GM20000 (cell line): ENCODE measurements at regions not wholly inside any gene's neighbourhood (a gene's known extent, or its start where the extent isn't known, plus 50 kb on each side); places are given as distances from the start of the nearest gene placed in this dataset.

ENCODE experiments used
- DNase-seq: peaks from one replicate; pipeline ENCODE4 v3.0.0; 2012; ENCODE audit warnings: low spot score
- TF ChIP-seq, protein P1 (sequence below): IDR thresholded peaks from 2 replicates; pipeline ENCODE4 v1.5.1; 2012; ENCODE audit warnings: mild to moderate bottlenecking, control low read depth; ENCODE audit errors: extremely low read depth, missing control alignments

DNA sequence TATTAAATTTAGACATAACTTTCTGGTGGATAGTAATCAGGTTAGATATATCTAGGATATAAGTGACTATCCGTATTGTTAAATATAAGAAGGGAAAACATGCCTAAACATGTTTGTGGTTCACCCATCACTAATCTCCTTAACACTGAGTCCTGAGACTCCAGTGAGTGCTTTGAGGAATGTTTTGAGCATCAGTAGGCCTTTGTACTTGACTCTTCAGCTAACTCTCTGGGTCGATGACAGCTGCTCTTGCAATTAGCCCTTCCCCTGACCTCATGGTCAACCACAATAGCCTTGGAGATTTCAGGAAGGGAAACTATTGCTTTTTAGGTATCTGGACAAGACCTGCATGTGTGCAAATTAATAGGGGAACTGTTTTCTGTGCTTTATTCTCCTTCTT is 716.8 kb downstream of the EPHA4 start:
- TF ChIP-seq, protein P1, sequence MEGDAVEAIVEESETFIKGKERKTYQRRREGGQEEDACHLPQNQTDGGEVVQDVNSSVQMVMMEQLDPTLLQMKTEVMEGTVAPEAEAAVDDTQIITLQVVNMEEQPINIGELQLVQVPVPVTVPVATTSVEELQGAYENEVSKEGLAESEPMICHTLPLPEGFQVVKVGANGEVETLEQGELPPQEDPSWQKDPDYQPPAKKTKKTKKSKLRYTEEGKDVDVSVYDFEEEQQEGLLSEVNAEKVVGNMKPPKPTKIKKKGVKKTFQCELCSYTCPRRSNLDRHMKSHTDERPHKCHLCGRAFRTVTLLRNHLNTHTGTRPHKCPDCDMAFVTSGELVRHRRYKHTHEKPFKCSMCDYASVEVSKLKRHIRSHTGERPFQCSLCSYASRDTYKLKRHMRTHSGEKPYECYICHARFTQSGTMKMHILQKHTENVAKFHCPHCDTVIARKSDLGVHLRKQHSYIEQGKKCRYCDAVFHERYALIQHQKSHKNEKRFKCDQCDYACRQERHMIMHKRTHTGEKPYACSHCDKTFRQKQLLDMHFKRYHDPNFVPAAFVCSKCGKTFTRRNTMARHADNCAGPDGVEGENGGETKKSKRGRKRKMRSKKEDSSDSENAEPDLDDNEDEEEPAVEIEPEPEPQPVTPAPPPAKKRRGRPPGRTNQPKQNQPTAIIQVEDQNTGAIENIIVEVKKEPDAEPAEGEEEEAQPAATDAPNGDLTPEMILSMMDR, result no peak
- no peak for DNase-seq

DNA sequence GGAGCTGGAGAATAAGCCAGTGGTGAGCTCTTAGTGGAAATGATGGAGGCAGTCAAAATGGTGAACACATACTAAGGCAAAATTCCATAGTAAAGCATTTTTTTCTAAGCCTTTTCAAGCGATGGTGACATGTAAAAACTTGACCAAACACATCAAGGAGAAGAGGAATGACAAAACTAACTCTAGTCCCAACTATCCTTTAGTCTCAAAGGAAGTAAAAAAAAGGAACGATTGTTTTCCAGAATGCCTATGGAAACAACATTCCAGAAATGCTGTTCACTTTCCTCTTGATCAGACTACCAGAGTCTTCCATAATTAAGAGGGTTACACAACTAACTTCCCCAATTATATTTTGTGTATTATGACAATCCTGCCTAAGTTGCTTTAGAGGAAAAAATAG is 715.6 kb downstream of the EPHA4 start:
- TF ChIP-seq, protein P1, result no peak
- DNase-seq, result no peak

DNA sequence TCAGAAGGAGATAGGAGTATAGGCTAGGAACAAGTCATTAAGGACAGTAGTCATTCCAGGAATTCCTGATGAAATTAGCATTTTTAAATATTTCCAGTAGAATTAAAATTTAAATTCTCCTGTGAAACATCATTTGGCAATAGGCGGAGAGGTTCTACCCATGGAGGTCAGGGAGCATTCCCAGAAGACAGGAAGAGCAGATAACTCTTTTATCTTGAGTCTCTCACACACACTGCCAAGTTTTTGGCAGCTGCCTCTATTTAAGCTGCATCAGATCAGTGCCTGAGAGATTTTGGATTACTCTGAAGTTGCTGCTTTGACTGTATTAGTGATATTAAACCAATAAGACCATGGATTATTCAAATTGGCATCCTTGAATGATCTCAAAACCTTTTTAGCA is 714.7 kb downstream of the EPHA4 start:
- TF ChIP-seq, protein P1, result no peak
- DNase-seq, result no peak

DNA sequence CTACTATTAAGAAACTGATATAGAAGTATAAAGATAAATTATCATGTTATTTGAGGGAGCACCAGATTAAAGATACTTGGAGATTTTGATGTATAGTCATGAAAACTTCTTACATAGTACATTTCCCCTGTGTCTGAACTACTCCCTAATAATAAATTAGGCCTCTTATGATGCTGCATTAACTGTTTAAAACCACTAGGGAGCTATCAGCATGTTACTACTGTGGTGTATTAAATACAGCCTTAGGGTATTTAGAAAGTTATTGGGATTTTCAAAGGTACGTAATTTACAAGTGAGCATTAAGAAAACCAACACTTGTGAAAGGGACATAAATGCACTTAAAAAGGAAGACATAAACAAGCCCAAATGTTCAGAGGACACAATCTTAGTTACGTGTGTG is 714.0 kb downstream of the EPHA4 start:
- TF ChIP-seq, protein P1, result no peak
- no peak for DNase-seq

DNA sequence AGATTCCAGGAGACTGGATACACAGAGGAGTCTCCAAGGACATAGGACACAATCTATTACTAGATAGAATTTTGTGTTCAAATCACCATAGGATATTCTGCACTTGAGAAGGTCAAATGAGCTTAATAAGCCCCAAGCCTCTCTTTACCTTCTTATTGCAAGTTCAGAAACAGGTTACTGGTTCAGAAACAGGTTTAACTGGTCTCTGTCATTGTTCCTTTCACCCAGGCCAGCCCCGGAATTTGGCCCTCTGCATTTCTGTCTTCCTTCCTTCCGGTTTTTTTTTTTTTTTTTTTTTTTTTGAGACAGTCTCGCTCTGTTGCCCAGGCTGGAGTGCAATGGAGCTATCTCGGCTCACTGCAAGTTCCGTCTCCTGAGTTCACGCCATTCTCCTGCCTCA is 700.2 kb downstream of the EPHA4 start:
- TF ChIP-seq, protein P1, result no peak
- DNase-seq, result no peak

DNA sequence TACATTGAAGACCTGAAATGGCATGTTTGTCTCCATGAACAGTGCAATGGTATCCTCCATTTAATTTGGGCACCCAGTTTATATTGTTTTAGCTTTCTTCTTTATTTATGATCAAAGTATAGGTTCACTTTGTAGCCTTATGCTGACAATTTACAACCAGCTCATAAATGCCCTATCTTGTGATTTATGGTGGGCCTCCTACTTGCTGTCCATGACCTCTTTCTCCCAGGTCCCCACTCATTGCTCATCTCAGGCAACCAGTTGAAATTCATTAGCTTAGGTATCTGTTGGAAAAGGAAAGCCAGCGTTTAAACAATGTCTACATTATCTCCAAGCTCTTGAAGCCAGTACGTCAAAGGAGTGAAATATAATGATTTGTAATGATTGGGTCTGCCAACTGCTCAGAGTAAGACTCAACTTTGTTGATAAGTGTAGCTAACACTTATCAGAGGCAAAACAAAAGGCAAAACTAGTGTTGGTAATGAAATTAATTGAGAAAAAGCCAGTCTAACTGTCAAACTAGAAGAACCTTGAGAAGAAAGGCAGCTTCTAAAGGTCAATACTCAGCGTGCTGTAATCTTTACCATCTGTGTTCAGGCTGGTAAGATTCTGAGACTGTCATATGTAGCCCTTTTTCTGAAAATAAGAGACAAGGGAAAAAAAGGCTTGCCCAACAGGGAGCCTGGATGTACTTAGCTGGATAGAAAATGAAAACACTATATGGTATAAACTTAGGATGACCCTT is 695.9 kb downstream of the EPHA4 start:
- no peak for DNase-seq

DNA sequence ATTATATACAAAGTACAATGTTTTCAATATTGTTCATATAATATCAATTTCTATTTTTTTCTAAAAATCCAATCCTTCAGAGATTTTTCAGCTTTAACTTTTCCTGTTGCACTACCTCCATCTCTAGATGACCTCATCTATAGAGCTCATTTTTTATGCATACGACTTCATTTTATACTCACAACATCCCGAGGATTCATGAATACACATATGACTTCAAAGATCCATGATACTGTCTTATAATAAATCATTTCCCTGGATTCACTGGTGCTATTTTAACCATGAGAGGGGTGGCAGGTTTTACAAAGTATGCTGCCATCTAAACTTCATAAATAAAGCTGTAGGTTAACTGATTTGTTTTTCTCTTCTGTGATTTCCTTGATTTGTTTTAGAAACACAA is 694.6 kb downstream of the EPHA4 start:
- TF ChIP-seq, protein P1, result no peak

More for the DNA sequence above, 695.9 kb downstream of the EPHA4 start:
- TF ChIP-seq, protein P1, result no peak

More for the DNA sequence above, 694.6 kb downstream of the EPHA4 start:
- no peak for DNase-seq
